GM12878 (cell line): ENCODE measurements at regions not wholly inside any gene's neighbourhood (a gene's known extent, or its start where the extent isn't known, plus 50 kb on each side); places are given as distances from the start of the nearest gene placed in this dataset.

Source experiments
- ATAC-seq: fragments of 200-7000 bp; cut with Tn5 transposase; 3 replicates; pipeline ENCODE4 v1.9.1; 2020; ENCODE audit warnings: mild to moderate bottlenecking, moderate library complexity
- BruUV-seq: library from RNA; stranded (reverse); fragments of 400-500 nt; replicated peaks from 2 replicates; lab custom pipeline; 2021; lab: Mats Ljungman, UMichigan
- CTCF ChIA-PET: fragments of 300-600 bp; sonication (Branson Sonifier 250); formaldehyde crosslinking; extraction: SDS; loops from one replicate; lab custom pipeline; 2021; ENCODE audit warnings: inconsistent platforms; lab: Yijun Ruan, JAX
- POLR2A ChIA-PET: fragments of 350-600 bp; formaldehyde crosslinking; extraction: SDS; loops from one replicate; lab custom pipeline; 2021; ENCODE audit warnings: inconsistent platforms; lab: Charles Lee
- RAD21 ChIA-PET: fragments of 300-600 bp; sonication (Branson Sonifier 250); formaldehyde crosslinking; loops from one replicate; lab custom pipeline; 2023; ENCODE audit warnings: antibody characterized with exemption; ENCODE audit not compliant: unreplicated experiment; lab: Charles Lee
- SMC1A ChIA-PET: fragments of 300-600 bp; sonication (Branson Sonifier 250); formaldehyde crosslinking; loops from one replicate; lab custom pipeline; 2023; ENCODE audit not compliant: unreplicated experiment, uncharacterized antibody; lab: Charles Lee
- DNase-seq: peaks from one replicate; pipeline ENCODE4 v3.0.0-alpha.2; 2011; ENCODE audit warnings: low read depth, low spot score
- FAIRE-seq: peaks from 3 replicates; lab custom pipeline; 2011; peaks lifted over from hg19 to GRCh38; lab: Jason Lieb, UNC
- H2AFZ ChIP-seq: 2 replicates; pipeline ENCODE4 v1.6.0; 2011; ENCODE audit warnings: low read depth, low read length, control low read depth; ENCODE audit not compliant: control insufficient read depth
- H3K27ac ChIP-seq: 2 replicates; pipeline ENCODE4 v1.5.1; 2011; ENCODE audit warnings: control low read depth; ENCODE audit not compliant: control insufficient read depth, insufficient read depth
- H3K27me3 ChIP-seq, 2 experiments: replicated peaks in 1 of 2; 2 replicates each; pipeline versions ENCODE4 v1.6.0 to v1.6.1; 2011; ENCODE audit warnings: low read length in 1 of 2; ENCODE audit not compliant: control insufficient read depth in 2 of 2, insufficient read depth in 2 of 2
- H3K36me3 ChIP-seq, 2 experiments: 2 replicates each; pipeline ENCODE4 v1.5.1; 2011; ENCODE audit warnings: low read length in 1 of 2; ENCODE audit not compliant: control insufficient read depth in 2 of 2, insufficient read depth in 2 of 2
- H3K4me1 ChIP-seq: 2 replicates; pipeline ENCODE4 v1.6.1; 2011; ENCODE audit warnings: mild to moderate bottlenecking, low read length, moderate library complexity, mixed read lengths; ENCODE audit not compliant: control insufficient read depth, insufficient read depth
- H3K4me2 ChIP-seq: 2 replicates; pipeline ENCODE4 v1.6.0; 2011; ENCODE audit warnings: control low read depth; ENCODE audit not compliant: control insufficient read depth, insufficient read depth
- H3K4me3 ChIP-seq: fragments of 200-600 bp; sonication (generic); 2 replicates; pipeline ENCODE4 v1.5.1; 2016
- H3K79me2 ChIP-seq: 2 replicates; pipeline ENCODE4 v1.6.0; 2011; ENCODE audit warnings: low read length; ENCODE audit not compliant: control insufficient read depth, insufficient read depth
- H3K9ac ChIP-seq: 2 replicates; pipeline ENCODE4 v1.8.0; 2011; ENCODE audit warnings: low read length, control low read depth, mixed read lengths; ENCODE audit not compliant: control insufficient read depth, insufficient read depth
- H3K9me3 ChIP-seq: replicated peaks from 3 replicates; pipeline ENCODE4 v1.5.1; 2011; ENCODE audit warnings: mild to moderate bottlenecking, low read length; ENCODE audit not compliant: control insufficient read depth, insufficient read depth
- H4K20me1 ChIP-seq: 2 replicates; pipeline ENCODE4 v1.6.0; 2011; ENCODE audit not compliant: control insufficient read depth, insufficient read depth
- BRCA1 ChIP-seq: IDR thresholded peaks from 2 replicates; pipeline ENCODE4 v1.6.1; 2011; ENCODE audit warnings: low read depth, low read length, improper control_type of control experiment
- CEBPZ ChIP-seq: fragments of 150-350 bp; IDR thresholded peaks from 2 replicates; pipeline ENCODE4 v1.6.1; 2016; ENCODE audit warnings: low read depth, low read length
- EGR1 ChIP-seq, 2 experiments: IDR thresholded peaks; 1 replicate in 1 of 2; 2 replicates in 1 of 2; pipeline ENCODE4 v1.6.1; 2011 to 2012; ENCODE audit warnings: low read depth in 2 of 2, low read length in 2 of 2, borderline replicate concordance in 1 of 2, mild to moderate bottlenecking in 1 of 2, moderate library complexity in 1 of 2
- GATAD2B ChIP-seq: fragments of 450-650 bp; conservative IDR thresholded peaks from 2 replicates; pipeline ENCODE4 v1.6.1; 2017; ENCODE audit warnings: low read depth, mild to moderate bottlenecking, moderate library complexity
- HSF1 ChIP-seq: fragments of 150-350 bp; IDR thresholded peaks from 2 replicates; pipeline ENCODE4 v1.6.1; 2014; ENCODE audit warnings: mild to moderate bottlenecking, low read depth, low read length
- JUNB ChIP-seq: IDR thresholded peaks from 2 replicates; pipeline ENCODE4 v1.6.1; 2016; ENCODE audit warnings: antibody characterized with exemption, mild to moderate bottlenecking
- MAX ChIP-seq: IDR thresholded peaks from 2 replicates; pipeline ENCODE4 v1.6.1; 2012; ENCODE audit warnings: low read depth, low read length, improper control_type of control experiment
- MLLT1 ChIP-seq: fragments of 450-650 bp; IDR thresholded peaks from 2 replicates; pipeline ENCODE4 v1.6.1; 2016; ENCODE audit warnings: mild to moderate bottlenecking
- MTA3 ChIP-seq: IDR thresholded peaks from 2 replicates; pipeline ENCODE4 v1.6.1; 2012; ENCODE audit warnings: low read length, inconsistent platforms, borderline replicate concordance
- PAX5 ChIP-seq: IDR thresholded peaks from 2 replicates; pipeline ENCODE4 v1.6.1; 2011; ENCODE audit warnings: low read depth, low read length, borderline replicate concordance
- PML ChIP-seq: IDR thresholded peaks from 2 replicates; pipeline ENCODE4 v1.6.1; 2012; ENCODE audit warnings: low read length, inconsistent platforms
- POLR2AphosphoS2 ChIP-seq: IDR thresholded peaks from 2 replicates; pipeline ENCODE4 v1.6.1; 2011; ENCODE audit warnings: low read depth, mild to moderate bottlenecking, low read length, improper control_type of control experiment, moderate library complexity
- SMAD1 ChIP-seq: fragments of 450-650 bp; IDR thresholded peaks from 2 replicates; pipeline ENCODE4 v1.6.1; 2018; ENCODE audit warnings: mild to moderate bottlenecking, low read depth; ENCODE audit not compliant: partially characterized antibody
- SMAD5 ChIP-seq: IDR thresholded peaks from 2 replicates; pipeline ENCODE4 v1.6.1; 2016; ENCODE audit warnings: antibody characterized with exemption, low read depth
- STAT1 ChIP-seq: fragments of 450-650 bp; conservative IDR thresholded peaks from 2 replicates; pipeline ENCODE4 v1.6.1; 2014; ENCODE audit warnings: antibody characterized with exemption, mild to moderate bottlenecking
- TCF3 ChIP-seq: IDR thresholded peaks from 2 replicates; pipeline ENCODE4 v1.6.1; 2012; ENCODE audit warnings: low read depth, mild to moderate bottlenecking, low read length, borderline replicate concordance; ENCODE audit not compliant: insufficient read depth
- YY1 ChIP-seq: IDR thresholded peaks from 2 replicates; pipeline ENCODE4 v1.6.1; 2011; ENCODE audit warnings: low read depth, mild to moderate bottlenecking, low read length
- WGBS: methylation state at CpG from one replicate; pipeline ENCODE4 v1.1.6; 2016; ENCODE audit warnings: low lambda C conversion rate; ENCODE audit not compliant: insufficient replicate concordance, insufficient coverage; ENCODE audit errors: missing lambda C conversion rate; 5-methylcytosine and 5-hydroxymethylcytosine counted together
- in situ Hi-C: fragments of 300-500 bp; cut with MboI; formaldehyde crosslinking; loops from 9 replicates; pipeline ENCODE4 v1.14.3; 2018; ENCODE audit warnings: mixed read lengths
- intact Hi-C: fragments of 100-400 bp; cut with micrococcal nuclease; formaldehyde crosslinking; loops from one replicate; pipeline ENCODE4 v1.14.2; 2022; ENCODE audit not compliant: unreplicated experiment

- BruUV-seq: no TSS peak
- TF ChIP-seq MTA3: no peak
- no peak for TF ChIP-seq HSF1
- TF ChIP-seq SMAD5: no peak
- TF ChIP-seq CEBPZ: no peak
- TF ChIP-seq EGR1 (IDR thresholded peaks at IDR 0.05; ENCODE audit: borderline replicate concordance in 1 of 2, low read depth in 2 of 2, low read length in 2 of 2): no peak
- no peak for TF ChIP-seq PAX5
- TF ChIP-seq STAT1: no peak
- TF ChIP-seq JUNB: no peak
- no peak for TF ChIP-seq GATAD2B
- TF ChIP-seq MAX: no peak
- no peak for TF ChIP-seq TCF3
- no peak for TF ChIP-seq PML
- TF ChIP-seq MLLT1: no peak
- no peak for TF ChIP-seq YY1
- TF ChIP-seq BRCA1: no peak
- TF ChIP-seq SMAD1: no peak
- no peak for TF ChIP-seq POLR2AphosphoS2
These were observed 619.4 kb upstream of the CDH4 start for GRCh38 chr20:60632391-60633262.

More at GRCh38 chr20:60632391-60633262, 619.4 kb upstream of the CDH4 start:
- H3K4me1 ChIP-seq: no peaks in the 10 kb centered on the region
- in situ Hi-C loops (no loop called here), intact Hi-C loops (no loop called here)
- no peaks in the 10 kb centered on the region for H4K20me1 ChIP-seq
- no peaks in the 10 kb centered on the region for H3K27me3 ChIP-seq
- no peak overlapping the region for H3K9ac ChIP-seq
- no peak overlapping the region for H3K27ac ChIP-seq
- ChIA-PET RAD21 (no interaction called here), POLR2A (no interaction called here), CTCF (interaction anchor here (0.5 kb wide), 1 partner anchor 684 kb away, joined by 4 read pairs; no protein-coding TSS in a partner anchor), SMC1A (no interaction called here)
- no peak overlapping the region for H2AFZ ChIP-seq
- no peaks in the 10 kb centered on the region for H3K36me3 ChIP-seq
- H3K79me2 ChIP-seq: no peaks in the 10 kb centered on the region
- ATAC-seq (no peak), DNase-seq (no peak), FAIRE-seq (no peak)
- 19% methylated on average over 8 of the region's 8 CpGs for WGBS
- no peaks in the 10 kb centered on the region; the same call in 2 of the 3 replicates for H3K9me3 ChIP-seq
- H3K4me3 ChIP-seq: no peak overlapping the region
- H3K4me2 ChIP-seq: no peak overlapping the region
